Nephron (organoid): ENCODE measurements at regions not wholly inside any gene's neighbourhood (a gene's known extent, or its start where the extent isn't known, plus 50 kb on each side); places are given as distances from the start of the nearest gene placed in this dataset.

ENCODE experiments used
- H3K27ac Mint-ChIP-seq, 3 experiments: 2 replicates each; pipeline ENCODE4 v1.8.0; 2020; ENCODE audit warnings: mixed read lengths in 3 of 3, mild to moderate bottlenecking in 2 of 3, moderate library complexity in 1 of 3
- H3K27me3 Mint-ChIP-seq: 2 replicates; pipeline ENCODE4 v1.8.0; 2021; ENCODE audit warnings: low read depth, mild to moderate bottlenecking, moderate library complexity, mixed read lengths
- H3K36me3 Mint-ChIP-seq: 2 replicates; pipeline ENCODE4 v1.8.0; 2020; ENCODE audit warnings: low read depth, mixed read lengths
- H3K4me1 Mint-ChIP-seq: 2 replicates; pipeline ENCODE4 v1.8.0; 2020; ENCODE audit warnings: mixed read lengths
- H3K4me3 Mint-ChIP-seq, 3 experiments: 2 replicates each; pipeline ENCODE4 v1.8.0; 2020; ENCODE audit warnings: mild to moderate bottlenecking in 3 of 3, mixed read lengths in 3 of 3, moderate library complexity in 2 of 3
- H3K9me3 Mint-ChIP-seq: 2 replicates; pipeline ENCODE4 v1.8.0; 2020; ENCODE audit warnings: mixed read lengths
- TF ChIP-seq, protein P1 (sequence below), 3 experiments: fragments of 200-600 bp; sonication (generic); IDR thresholded peaks; one replicate each; pipeline ENCODE4 v1.5.0; 2021; ENCODE audit warnings: antibody characterized with exemption in 3 of 3; ENCODE audit not compliant: unreplicated experiment in 3 of 3

DNA sequence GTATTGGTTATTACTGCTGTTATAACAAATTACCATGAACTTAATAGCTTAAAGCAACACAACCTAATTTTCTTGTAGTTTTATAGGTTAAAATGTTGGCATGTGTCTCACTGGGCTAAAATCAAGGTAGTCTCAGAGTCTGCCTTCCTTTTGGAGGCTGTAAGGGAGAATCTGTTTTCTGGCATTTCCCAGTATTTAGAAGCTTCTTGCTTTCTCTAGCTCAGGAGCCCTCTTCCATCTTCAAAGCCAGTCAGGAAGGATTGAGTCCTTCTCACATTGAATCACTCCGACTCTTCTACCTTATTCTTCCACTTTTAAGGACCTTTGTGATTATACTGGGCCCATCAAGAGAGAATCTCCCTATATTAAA, 156.2 kb downstream of the MBL2 start:
- Mint-ChIP-seq H3K27ac (no peak overlapping the region), H3K27me3 (no peaks in the 10 kb centered on the region), H3K4me1 (peaks cover 3% of the 10 kb centered on the region), H3K36me3 (no peaks in the 10 kb centered on the region), H3K9me3 (no peaks in the 10 kb centered on the region), H3K4me3 (no peak overlapping the region)
- TF ChIP-seq, protein P1, sequence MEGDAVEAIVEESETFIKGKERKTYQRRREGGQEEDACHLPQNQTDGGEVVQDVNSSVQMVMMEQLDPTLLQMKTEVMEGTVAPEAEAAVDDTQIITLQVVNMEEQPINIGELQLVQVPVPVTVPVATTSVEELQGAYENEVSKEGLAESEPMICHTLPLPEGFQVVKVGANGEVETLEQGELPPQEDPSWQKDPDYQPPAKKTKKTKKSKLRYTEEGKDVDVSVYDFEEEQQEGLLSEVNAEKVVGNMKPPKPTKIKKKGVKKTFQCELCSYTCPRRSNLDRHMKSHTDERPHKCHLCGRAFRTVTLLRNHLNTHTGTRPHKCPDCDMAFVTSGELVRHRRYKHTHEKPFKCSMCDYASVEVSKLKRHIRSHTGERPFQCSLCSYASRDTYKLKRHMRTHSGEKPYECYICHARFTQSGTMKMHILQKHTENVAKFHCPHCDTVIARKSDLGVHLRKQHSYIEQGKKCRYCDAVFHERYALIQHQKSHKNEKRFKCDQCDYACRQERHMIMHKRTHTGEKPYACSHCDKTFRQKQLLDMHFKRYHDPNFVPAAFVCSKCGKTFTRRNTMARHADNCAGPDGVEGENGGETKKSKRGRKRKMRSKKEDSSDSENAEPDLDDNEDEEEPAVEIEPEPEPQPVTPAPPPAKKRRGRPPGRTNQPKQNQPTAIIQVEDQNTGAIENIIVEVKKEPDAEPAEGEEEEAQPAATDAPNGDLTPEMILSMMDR (IDR thresholded peaks at IDR 0.05; ENCODE audit: unreplicated experiment in 3 of 3), result no peak

DNA sequence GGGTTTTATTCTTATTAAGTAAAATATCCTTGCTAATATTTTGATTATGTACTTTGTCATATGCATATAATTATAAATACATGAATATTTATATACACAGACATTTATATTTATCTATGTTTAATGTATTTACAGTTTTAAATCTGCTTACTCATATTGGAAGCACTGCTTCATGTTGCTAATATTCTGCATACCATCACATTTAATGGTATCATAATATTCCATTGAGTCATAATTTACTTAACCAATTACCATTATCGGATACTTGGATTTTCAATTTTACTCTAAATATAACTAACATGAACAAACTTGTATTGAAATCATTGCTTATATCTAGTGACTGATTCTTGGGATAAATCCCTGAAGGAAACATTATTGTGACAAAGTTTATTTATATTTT, 155.2 kb downstream of the MBL2 start:
- Mint-ChIP-seq H3K4me3 (no peak overlapping the region), H3K4me1 (peaks cover 9% of the 10 kb centered on the region), H3K27me3 (no peaks in the 10 kb centered on the region), H3K27ac (no peak overlapping the region), H3K36me3 (no peaks in the 10 kb centered on the region), H3K9me3 (no peaks in the 10 kb centered on the region)
- TF ChIP-seq, protein P1 (IDR thresholded peaks at IDR 0.05; ENCODE audit: unreplicated experiment in 3 of 3), result no peak

DNA sequence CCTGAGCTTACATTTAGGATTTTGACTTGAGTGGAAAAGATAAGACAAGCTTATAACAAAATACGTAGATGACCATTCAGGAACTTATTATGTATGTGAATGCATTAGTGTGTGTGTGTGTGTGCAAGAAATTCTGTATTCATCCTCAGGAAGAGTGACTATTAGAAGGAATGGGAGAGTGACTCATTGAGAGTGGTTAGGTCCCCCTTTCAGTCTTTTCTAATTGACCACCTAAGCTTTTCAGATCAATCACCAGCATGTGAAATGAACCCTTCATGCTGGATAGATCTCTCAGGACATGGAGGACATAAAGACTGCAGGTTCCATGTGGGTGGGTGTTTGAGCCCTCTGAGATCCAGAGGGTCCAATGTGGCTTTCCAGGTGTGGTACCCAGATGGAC, 153.5 kb downstream of the MBL2 start:
- H3K9me3 Mint-ChIP-seq, result no peaks in the 10 kb centered on the region

DNA sequence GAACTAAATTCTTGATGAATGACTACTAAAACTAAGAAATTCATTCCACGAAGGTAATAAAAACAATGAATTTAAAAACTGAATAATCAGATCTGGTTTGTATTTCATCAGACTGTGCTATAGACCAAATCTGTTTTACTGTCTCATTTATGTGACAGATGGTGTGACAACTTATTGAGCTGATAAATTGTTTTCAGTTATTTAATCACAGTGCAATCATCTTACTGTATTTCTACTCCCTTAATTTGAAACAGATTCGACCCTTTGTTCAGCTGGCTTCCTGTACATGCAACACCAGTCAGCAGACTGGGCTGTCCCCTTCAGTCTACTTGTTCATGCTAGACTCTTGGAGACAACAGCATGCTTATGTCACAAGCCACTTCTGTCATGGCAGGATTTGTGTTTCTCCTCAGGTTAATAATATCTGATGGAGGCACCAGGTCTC, 150.9 kb downstream of the MBL2 start:
- Mint-ChIP-seq H3K27me3 (no peaks in the 10 kb centered on the region), H3K4me1 (peaks cover 9% of the 10 kb centered on the region), H3K36me3 (no peaks in the 10 kb centered on the region), H3K27ac (peak overlapping the region in 2 of 3 experiments; percentile 13 to 66), H3K9me3 (no peaks in the 10 kb centered on the region), H3K4me3 (no peak overlapping the region)
- TF ChIP-seq, protein P1 (IDR thresholded peaks at IDR 0.05; ENCODE audit: unreplicated experiment in 3 of 3), result no peak

More for the DNA sequence above, 153.5 kb downstream of the MBL2 start:
- TF ChIP-seq, protein P1 (IDR thresholded peaks at IDR 0.05; ENCODE audit: unreplicated experiment in 3 of 3), result no peak
- Mint-ChIP-seq H3K27me3 (no peaks in the 10 kb centered on the region), H3K27ac (no peak overlapping the region), H3K4me1 (peaks cover 9% of the 10 kb centered on the region), H3K36me3 (no peaks in the 10 kb centered on the region), H3K4me3 (no peak overlapping the region)

DNA sequence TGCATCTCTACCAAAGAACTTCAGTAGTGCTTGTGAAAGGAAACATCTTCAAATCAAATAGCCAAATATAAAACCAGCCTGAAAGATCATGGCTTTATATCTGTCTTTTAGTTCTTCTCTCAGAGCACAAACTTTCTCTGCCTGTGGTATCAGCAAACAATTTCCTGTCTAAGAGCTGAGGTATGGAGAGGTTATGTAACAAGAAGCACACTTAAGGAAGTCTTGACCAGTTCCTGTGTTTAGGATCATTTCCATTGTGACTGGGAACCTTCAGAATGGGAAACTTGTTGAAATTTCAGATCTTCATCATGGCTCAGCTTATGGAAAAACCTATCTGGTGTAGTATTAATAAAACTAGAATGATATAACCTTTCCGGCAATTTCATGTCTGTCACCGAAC, 148.8 kb downstream of the MBL2 start:
- TF ChIP-seq, protein P1 (IDR thresholded peaks at IDR 0.05; ENCODE audit: unreplicated experiment in 3 of 3), result no peak
- Mint-ChIP-seq H3K27me3 (no peaks in the 10 kb centered on the region), H3K9me3 (no peaks in the 10 kb centered on the region), H3K27ac (no peak overlapping the region), H3K36me3 (no peaks in the 10 kb centered on the region), H3K4me1 (peaks cover 9% of the 10 kb centered on the region), H3K4me3 (no peak overlapping the region)

DNA sequence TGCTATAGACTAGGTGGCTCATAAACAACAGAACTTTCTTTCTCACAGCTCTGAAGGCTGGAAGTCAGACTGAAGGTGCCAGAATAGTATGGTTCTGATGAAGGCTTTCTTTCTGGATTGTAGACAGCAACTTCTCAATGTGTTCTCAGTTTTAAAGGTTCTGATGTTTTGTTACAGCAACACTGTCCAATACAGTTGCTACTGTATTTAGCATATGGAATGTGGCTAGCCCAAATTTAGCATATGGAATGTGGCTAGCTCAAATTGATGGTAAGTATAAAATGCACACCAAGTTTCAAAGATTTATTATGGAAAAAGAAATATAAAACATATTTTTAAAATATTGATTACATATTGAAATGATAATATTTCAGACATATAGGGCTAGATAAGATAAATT, 145.3 kb downstream of the MBL2 start:
- Mint-ChIP-seq H3K9me3 (no peaks in the 10 kb centered on the region), H3K4me1 (no peaks in the 10 kb centered on the region), H3K4me3 (no peak overlapping the region), H3K27me3 (no peaks in the 10 kb centered on the region), H3K36me3 (no peaks in the 10 kb centered on the region), H3K27ac (no peak overlapping the region)
- TF ChIP-seq, protein P1 (IDR thresholded peaks at IDR 0.05; ENCODE audit: unreplicated experiment in 3 of 3), result no peak
